ENCODE measurements at regions not wholly inside any gene's neighbourhood (a gene's known extent, or its start where the extent isn't known, plus 50 kb on each side); places are given as distances from the start of the nearest gene placed in this dataset.
A peak's percentile ranks its signal among the peaks of the same experiment; 100 is the strongest.

DNA sequence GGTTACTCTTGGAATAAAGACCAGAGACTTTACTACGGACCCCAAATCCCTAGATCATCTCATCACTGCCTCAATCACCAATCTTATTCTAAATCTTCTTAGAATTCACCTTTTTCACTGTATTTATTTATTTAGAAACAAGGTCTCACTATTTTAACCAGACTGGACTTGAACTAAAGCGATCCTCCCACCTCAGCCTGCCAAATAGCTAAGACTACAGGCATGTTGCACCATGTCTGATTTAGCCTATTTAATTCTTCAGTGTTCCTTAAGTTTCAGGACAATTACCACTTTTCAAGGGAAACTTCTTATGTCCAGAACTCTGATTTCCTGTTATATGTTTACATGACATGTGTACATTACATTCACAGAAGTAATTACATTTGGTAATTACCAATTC, 238.0 kb upstream of the COL8A1 start (continued):
- TF ChIP-seq, protein P1, sequence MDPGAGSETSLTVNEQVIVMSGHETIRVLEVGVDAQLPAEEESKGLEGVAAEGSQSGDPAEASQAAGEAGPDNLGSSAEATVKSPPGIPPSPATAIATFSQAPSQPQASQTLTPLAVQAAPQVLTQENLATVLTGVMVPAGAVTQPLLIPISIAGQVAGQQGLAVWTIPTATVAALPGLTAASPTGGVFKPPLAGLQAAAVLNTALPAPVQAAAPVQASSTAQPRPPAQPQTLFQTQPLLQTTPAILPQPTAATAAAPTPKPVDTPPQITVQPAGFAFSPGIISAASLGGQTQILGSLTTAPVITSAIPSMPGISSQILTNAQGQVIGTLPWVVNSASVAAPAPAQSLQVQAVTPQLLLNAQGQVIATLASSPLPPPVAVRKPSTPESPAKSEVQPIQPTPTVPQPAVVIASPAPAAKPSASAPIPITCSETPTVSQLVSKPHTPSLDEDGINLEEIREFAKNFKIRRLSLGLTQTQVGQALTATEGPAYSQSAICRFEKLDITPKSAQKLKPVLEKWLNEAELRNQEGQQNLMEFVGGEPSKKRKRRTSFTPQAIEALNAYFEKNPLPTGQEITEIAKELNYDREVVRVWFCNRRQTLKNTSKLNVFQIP (CRISPR knock-in tag; IDR thresholded peaks at IDR 0.05; ENCODE audit: borderline replicate concordance, low read depth) = no peak

DNA sequence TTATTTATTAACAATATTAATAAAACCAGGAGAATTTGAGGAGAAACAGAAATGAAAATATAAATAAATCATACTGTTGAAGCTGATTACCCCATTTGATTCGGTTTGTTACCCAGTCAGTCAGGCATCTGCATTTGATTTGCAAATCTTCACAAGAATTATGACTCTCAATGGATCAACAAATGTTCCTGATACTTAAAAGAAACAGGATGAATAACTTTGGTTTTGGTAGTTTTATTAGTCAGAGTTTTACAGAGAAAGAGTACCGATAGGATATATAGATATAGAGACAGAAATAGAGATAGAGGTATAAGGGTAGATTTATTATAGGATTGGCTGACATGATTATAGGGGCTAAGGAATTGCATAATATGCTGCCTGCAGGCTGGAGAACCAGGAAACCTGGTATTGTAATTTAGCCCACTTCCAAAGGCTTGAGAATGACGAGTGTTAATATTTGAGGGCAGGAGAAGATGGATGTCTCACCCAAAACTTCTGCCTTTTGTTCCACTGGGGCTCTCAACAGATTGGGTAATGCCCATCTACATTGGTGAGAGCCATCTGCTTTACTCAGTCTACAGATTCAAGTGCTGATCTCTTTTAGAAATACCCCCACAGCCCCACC, 241.6 kb upstream of the COL8A1 start:
- TF ChIP-seq TOX (CRISPR knock-in tag; IDR thresholded peaks at IDR 0.05; ENCODE audit: borderline replicate concordance) (no peak), BACH2 (CRISPR knock-in tag; IDR thresholded peaks at IDR 0.05; ENCODE audit: borderline replicate concordance) (no peak), ARNTL (CRISPR knock-in tag; IDR thresholded peaks at IDR 0.05; ENCODE audit: borderline replicate concordance, low read depth) (no peak), ZNF70 (CRISPR knock-in tag; IDR thresholded peaks at IDR 0.05) (no peak), ZNF565 (CRISPR knock-in tag; conservative IDR thresholded peaks at IDR 0.05; ENCODE audit: low read depth) (no peak), ZNF8 (CRISPR knock-in tag; IDR thresholded peaks at IDR 0.05) (no peak)
- peak; percentile 34; the same call in 2 of the 3 replicates for ATAC-seq

DNA sequence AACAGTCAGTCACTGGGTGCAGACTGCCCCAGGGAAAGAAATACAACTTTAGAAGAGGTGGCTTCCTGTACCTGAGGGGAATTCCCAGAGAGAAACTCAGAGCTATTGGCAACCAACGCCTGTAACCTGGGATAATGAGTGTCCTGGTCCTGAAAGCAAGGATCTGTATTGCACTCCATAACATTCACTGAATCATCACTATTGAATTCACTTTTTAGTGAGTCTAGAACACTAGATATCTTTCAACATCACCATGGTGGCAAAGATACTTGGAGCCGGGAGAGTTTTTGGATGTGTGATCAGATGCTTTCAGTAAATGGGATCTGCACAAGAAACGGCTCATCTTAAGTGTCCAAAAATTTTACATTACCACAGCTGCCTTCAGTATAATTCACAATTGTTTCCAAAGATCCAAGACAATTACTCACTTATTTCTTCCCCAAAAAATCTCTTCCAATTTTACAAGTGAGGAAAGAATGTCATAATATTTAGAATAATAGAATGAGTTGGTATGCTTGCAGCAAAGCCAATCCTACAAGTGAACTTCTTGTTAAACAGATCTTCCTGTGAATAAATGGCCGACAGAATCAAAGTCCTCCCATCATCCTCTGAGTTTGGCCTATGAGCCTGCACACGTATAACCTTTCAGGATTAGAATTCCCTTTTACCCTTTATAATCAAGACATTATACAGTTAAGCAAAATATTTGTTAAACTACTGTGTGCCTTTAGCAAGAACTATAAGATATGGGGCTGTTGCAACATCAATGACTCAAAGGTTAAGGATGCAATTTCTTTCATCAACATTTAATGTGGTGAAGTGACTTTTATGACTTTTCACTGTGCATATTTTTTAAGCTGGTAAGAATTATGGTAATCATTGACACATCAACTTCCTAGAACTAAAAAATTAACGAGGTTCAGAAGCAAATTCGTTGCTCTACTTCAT, 243.3 kb upstream of the COL8A1 start:
- TF ChIP-seq BACH2 (CRISPR knock-in tag; IDR thresholded peaks at IDR 0.05; ENCODE audit: borderline replicate concordance) = no peak
- TF ChIP-seq OSR1 (CRISPR knock-in tag; IDR thresholded peaks at IDR 0.05) = no peak
- no peak for TF ChIP-seq TOX (CRISPR knock-in tag; IDR thresholded peaks at IDR 0.05; ENCODE audit: borderline replicate concordance)
- TF ChIP-seq SNAI2 (CRISPR knock-in tag; IDR thresholded peaks at IDR 0.05) = no peak
- TF ChIP-seq ZFP30 (CRISPR knock-in tag; IDR thresholded peaks at IDR 0.05) = no peak
- no peak for TF ChIP-seq ESRRG (CRISPR knock-in tag; IDR thresholded peaks at IDR 0.05)
- no peak for TF ChIP-seq ARNTL (CRISPR knock-in tag; IDR thresholded peaks at IDR 0.05; ENCODE audit: borderline replicate concordance, low read depth)
- no peak for TF ChIP-seq ZNF565 (CRISPR knock-in tag; conservative IDR thresholded peaks at IDR 0.05; ENCODE audit: low read depth)
- TF ChIP-seq, protein P2, sequence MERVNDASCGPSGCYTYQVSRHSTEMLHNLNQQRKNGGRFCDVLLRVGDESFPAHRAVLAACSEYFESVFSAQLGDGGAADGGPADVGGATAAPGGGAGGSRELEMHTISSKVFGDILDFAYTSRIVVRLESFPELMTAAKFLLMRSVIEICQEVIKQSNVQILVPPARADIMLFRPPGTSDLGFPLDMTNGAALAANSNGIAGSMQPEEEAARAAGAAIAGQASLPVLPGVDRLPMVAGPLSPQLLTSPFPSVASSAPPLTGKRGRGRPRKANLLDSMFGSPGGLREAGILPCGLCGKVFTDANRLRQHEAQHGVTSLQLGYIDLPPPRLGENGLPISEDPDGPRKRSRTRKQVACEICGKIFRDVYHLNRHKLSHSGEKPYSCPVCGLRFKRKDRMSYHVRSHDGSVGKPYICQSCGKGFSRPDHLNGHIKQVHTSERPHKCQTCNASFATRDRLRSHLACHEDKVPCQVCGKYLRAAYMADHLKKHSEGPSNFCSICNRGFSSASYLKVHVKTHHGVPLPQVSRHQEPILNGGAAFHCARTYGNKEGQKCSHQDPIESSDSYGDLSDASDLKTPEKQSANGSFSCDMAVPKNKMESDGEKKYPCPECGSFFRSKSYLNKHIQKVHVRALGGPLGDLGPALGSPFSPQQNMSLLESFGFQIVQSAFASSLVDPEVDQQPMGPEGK (CRISPR knock-in tag; IDR thresholded peaks at IDR 0.05; ENCODE audit: borderline replicate concordance) = no peak
- TF ChIP-seq ZC3H10 (CRISPR knock-in tag; IDR thresholded peaks at IDR 0.05) = no peak
- no peak for TF ChIP-seq ISL1 (CRISPR knock-in tag; IDR thresholded peaks at IDR 0.05)
- TF ChIP-seq CSDC2 (CRISPR knock-in tag; IDR thresholded peaks at IDR 0.05) = no peak
- TF ChIP-seq ZFP3 (CRISPR knock-in tag; IDR thresholded peaks at IDR 0.05) = no peak
- TF ChIP-seq RARB (CRISPR knock-in tag; IDR thresholded peaks at IDR 0.05) = no peak
- no peak for TF ChIP-seq ZNF70 (CRISPR knock-in tag; IDR thresholded peaks at IDR 0.05)
- TF ChIP-seq, protein P3, sequence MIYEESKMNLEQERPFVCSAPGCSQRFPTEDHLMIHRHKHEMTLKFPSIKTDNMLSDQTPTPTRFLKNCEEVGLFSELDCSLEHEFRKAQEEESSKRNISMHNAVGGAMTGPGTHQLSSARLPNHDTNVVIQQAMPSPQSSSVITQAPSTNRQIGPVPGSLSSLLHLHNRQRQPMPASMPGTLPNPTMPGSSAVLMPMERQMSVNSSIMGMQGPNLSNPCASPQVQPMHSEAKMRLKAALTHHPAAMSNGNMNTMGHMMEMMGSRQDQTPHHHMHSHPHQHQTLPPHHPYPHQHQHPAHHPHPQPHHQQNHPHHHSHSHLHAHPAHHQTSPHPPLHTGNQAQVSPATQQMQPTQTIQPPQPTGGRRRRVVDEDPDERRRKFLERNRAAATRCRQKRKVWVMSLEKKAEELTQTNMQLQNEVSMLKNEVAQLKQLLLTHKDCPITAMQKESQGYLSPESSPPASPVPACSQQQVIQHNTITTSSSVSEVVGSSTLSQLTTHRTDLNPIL (CRISPR knock-in tag; IDR thresholded peaks at IDR 0.05; ENCODE audit: low read depth) = no peak
- no peak for TF ChIP-seq GLIS3 (CRISPR knock-in tag; IDR thresholded peaks at IDR 0.05)
- TF ChIP-seq PPARA (CRISPR knock-in tag; IDR thresholded peaks at IDR 0.05; ENCODE audit: borderline replicate concordance) = no peak
- TF ChIP-seq, protein P4, sequence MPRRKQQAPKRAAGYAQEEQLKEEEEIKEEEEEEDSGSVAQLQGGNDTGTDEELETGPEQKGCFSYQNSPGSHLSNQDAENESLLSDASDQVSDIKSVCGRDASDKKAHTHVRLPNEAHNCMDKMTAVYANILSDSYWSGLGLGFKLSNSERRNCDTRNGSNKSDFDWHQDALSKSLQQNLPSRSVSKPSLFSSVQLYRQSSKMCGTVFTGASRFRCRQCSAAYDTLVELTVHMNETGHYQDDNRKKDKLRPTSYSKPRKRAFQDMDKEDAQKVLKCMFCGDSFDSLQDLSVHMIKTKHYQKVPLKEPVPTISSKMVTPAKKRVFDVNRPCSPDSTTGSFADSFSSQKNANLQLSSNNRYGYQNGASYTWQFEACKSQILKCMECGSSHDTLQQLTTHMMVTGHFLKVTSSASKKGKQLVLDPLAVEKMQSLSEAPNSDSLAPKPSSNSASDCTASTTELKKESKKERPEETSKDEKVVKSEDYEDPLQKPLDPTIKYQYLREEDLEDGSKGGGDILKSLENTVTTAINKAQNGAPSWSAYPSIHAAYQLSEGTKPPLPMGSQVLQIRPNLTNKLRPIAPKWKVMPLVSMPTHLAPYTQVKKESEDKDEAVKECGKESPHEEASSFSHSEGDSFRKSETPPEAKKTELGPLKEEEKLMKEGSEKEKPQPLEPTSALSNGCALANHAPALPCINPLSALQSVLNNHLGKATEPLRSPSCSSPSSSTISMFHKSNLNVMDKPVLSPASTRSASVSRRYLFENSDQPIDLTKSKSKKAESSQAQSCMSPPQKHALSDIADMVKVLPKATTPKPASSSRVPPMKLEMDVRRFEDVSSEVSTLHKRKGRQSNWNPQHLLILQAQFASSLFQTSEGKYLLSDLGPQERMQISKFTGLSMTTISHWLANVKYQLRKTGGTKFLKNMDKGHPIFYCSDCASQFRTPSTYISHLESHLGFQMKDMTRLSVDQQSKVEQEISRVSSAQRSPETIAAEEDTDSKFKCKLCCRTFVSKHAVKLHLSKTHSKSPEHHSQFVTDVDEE (CRISPR knock-in tag; IDR thresholded peaks at IDR 0.05) = no peak
- no peak for TF ChIP-seq TCF4 (CRISPR knock-in tag; IDR thresholded peaks at IDR 0.05; ENCODE audit: borderline replicate concordance)
- peak; percentile 51; the same call in 2 of the 3 replicates for ATAC-seq

Data from SK-N-SH treated with all-trans-retinoic acid at 6 μM for 48 hours (cell line).